ENCODE measurements at regions not wholly inside any gene's neighbourhood (a gene's known extent, or its start where the extent isn't known, plus 50 kb on each side); places are given as distances from the start of the nearest gene placed in this dataset.

DNA sequence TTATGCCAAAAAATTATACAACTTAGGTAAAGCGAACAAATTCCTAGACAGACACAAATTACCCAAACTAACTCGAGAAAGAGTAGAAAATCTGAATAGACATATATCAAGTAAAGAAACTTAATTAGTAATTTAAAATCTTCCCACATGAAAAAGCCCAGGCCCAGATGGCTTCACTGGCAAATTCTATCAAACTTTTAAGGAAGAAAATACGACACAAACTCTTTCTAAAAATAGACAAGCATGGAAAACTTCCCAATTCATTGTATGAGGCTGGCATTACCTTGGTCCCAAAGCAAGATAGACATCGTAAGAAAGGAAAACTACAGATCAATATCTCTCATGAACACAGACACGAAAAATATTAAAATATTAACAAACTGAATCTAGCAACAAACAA, 135.3 kb downstream of the DRD1 start:
- TF ChIP-seq EZH2phosphoT487 (IDR thresholded peaks at IDR 0.05; ENCODE audit: insufficient read depth, low read depth): no peak
- TF ChIP-seq EZH2 (IDR thresholded peaks at IDR 0.05; ENCODE audit: insufficient read depth, poor library complexity, severe bottlenecking): no peak
